Thoracic aorta (tissue), 2 donors: ENCODE measurements at regions not wholly inside any gene's neighbourhood (a gene's known extent, or its start where the extent isn't known, plus 50 kb on each side); places are given as distances from the start of the nearest gene placed in this dataset.

Source experiments
- ATAC-seq: fragments of 150-250 bp; one replicate; pipeline ENCODE4 v1.8.0; 2017; ENCODE audit warnings: low read depth; ENCODE audit not compliant: insufficient number of reproducible peaks, low FRiP score
- DNase-seq: peaks from one replicate; pipeline ENCODE4 v3.0.0-alpha.2; 2020; ENCODE audit warnings: low spot score
- H3K27ac ChIP-seq, 2 donors: fragments of 200-600 bp; sonication (generic); 1 replicate in 1 of 2; 2 replicates in 1 of 2; pipeline ENCODE4 v1.5.1; 2016; ENCODE audit warnings: mild to moderate bottlenecking in 2 of 2, moderate library complexity in 2 of 2
- H3K27me3 ChIP-seq: fragments of 200-600 bp; sonication (generic); replicated peaks from 2 replicates; pipeline ENCODE4 v1.6.0; 2016; ENCODE audit warnings: mild to moderate bottlenecking; ENCODE audit not compliant: insufficient read depth
- H3K36me3 ChIP-seq: fragments of 200-600 bp; sonication (generic); one replicate; pipeline ENCODE4 v1.5.1; 2016
- H3K4me1 ChIP-seq, 2 donors: fragments of 200-600 bp; sonication (generic); 1 replicate in 1 of 2; 2 replicates in 1 of 2; pipeline versions ENCODE4 v1.5.1 to v1.6.0; 2016; ENCODE audit warnings: low read depth in 2 of 2, mild to moderate bottlenecking in 1 of 2; ENCODE audit not compliant: control insufficient read depth in 1 of 2
- H3K4me3 ChIP-seq: fragments of 200-600 bp; sonication (generic); 2 replicates; pipeline ENCODE4 v1.5.1; 2016; ENCODE audit warnings: mild to moderate bottlenecking
- H3K9me3 ChIP-seq: fragments of 200-600 bp; sonication (generic); 2 replicates; pipeline ENCODE4 v1.5.1; 2016
- TF ChIP-seq, protein P1 (sequence below): fragments of 200-600 bp; sonication (generic); IDR thresholded peaks from one replicate; pipeline ENCODE4 v1.5.1; 2019; ENCODE audit warnings: antibody characterized with exemption

DNA sequence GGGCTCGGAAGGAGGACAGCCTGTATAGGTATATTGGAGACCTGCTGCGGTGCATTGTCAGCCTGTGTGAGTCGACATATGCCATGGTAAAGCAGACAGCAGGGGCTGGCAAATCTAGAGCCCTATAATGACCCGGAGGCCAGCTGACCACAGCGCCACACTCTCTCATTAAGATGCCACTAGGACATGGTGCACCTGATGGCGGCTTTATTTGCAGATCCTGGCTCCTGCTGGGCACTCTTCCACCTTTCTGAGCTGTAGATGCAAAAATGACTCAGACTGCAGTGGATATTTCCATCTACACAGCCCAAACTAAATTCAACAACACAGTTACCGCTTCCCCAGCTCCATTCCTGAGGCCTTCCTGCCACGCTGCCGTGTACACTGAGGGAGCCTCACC lies 389.9 kb downstream of the TNS1 start:
- no peaks in the 10 kb centered on the region for H3K36me3 ChIP-seq
- no peaks in the 10 kb centered on the region for H3K27me3 ChIP-seq
- ATAC-seq (no peak), DNase-seq (no peak)
- no peak overlapping the region for H3K27ac ChIP-seq
- H3K9me3 ChIP-seq, result no peaks in the 10 kb centered on the region
- TF ChIP-seq, protein P1, sequence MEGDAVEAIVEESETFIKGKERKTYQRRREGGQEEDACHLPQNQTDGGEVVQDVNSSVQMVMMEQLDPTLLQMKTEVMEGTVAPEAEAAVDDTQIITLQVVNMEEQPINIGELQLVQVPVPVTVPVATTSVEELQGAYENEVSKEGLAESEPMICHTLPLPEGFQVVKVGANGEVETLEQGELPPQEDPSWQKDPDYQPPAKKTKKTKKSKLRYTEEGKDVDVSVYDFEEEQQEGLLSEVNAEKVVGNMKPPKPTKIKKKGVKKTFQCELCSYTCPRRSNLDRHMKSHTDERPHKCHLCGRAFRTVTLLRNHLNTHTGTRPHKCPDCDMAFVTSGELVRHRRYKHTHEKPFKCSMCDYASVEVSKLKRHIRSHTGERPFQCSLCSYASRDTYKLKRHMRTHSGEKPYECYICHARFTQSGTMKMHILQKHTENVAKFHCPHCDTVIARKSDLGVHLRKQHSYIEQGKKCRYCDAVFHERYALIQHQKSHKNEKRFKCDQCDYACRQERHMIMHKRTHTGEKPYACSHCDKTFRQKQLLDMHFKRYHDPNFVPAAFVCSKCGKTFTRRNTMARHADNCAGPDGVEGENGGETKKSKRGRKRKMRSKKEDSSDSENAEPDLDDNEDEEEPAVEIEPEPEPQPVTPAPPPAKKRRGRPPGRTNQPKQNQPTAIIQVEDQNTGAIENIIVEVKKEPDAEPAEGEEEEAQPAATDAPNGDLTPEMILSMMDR, result no peak
- no peaks in the 10 kb centered on the region for H3K4me1 ChIP-seq
- no peak overlapping the region for H3K4me3 ChIP-seq

DNA sequence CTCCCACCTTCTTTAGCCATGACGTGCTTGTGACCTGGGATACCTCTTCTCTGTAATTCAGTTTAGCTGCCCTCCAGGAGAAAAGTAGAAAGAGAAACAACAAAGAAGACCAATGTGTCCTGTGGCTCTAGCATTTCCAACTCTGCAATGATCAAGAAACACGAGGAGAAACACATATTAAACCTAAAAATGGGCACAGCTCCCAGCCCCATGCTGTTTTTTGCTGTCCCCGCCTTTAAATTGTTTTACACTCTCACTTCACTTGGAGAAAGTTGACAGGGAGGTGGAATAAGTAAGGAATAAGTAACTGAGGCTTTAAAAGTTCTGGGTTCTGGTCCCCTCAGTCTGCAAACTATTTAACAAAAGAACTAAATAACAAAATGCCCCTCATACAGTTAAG lies 390.6 kb downstream of the TNS1 start:
- no peaks in the 10 kb centered on the region for H3K9me3 ChIP-seq
- no peaks in the 10 kb centered on the region for H3K27me3 ChIP-seq
- no peaks in the 10 kb centered on the region for H3K4me1 ChIP-seq
- TF ChIP-seq, protein P1, result no peak
- H3K27ac ChIP-seq, result no peak overlapping the region
- H3K4me3 ChIP-seq, result no peak overlapping the region
- no peaks in the 10 kb centered on the region for H3K36me3 ChIP-seq
- ATAC-seq (no peak), DNase-seq (no peak)

DNA sequence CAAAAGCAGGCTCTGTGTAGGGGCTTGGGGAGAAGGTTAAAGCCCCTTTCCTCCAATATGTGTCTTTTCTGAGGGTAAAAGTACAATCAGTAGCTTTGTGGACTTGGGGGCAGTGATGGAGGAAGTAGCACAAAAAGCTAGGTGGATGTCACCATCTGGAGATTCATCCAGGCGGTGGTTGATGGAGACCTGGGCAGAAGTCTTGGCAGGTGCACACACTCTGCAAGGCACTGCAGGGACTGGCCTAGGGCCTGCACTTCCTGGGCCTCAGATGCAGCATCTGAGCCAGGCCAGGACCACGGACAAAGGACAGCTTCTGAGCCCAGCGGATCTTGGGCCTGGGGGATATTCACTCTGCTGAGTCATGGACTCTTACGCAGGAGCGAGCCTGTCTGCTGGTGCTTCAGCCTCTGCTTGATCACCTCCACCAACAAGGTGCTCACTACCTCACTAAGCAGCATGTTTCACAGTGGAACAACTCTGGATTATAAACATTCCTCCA lies 391.1 kb downstream of the TNS1 start:
- TF ChIP-seq, protein P1, result no peak
- Histone ChIP-seq H3K4me1 (no peaks in the 10 kb centered on the region), H3K36me3 (no peaks in the 10 kb centered on the region), H3K9me3 (no peaks in the 10 kb centered on the region), H3K27me3 (no peaks in the 10 kb centered on the region), H3K4me3 (no peak overlapping the region), H3K27ac (no peak overlapping the region)
- no peak for ATAC-seq
- no peak for DNase-seq

DNA sequence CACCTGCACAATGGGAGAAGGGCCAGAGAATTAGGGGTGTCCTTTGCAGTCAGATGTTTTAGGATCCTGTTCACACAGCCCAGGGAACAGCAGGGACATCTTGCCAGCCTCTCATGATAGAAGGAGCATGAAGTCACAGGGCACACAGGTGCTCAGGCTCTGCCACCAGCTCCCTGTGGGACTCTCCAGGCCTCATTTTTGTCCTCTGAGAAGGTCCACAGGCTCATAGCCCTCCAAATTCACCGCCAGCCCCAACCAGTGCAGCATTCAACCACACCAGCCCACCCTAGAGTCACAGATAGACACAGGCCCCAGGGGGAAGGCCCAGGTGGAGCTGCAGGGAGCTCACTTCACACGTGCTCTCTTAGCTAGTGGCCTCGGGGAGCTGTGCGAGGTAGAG lies 391.7 kb downstream of the TNS1 start:
- Histone ChIP-seq H3K27me3 (no peaks in the 10 kb centered on the region), H3K36me3 (no peaks in the 10 kb centered on the region), H3K9me3 (no peaks in the 10 kb centered on the region), H3K27ac (no peak overlapping the region), H3K4me3 (no peak overlapping the region), H3K4me1 (no peaks in the 10 kb centered on the region)
- TF ChIP-seq, protein P1, result no peak
- DNase-seq, result no peak
- ATAC-seq, result no peak

DNA sequence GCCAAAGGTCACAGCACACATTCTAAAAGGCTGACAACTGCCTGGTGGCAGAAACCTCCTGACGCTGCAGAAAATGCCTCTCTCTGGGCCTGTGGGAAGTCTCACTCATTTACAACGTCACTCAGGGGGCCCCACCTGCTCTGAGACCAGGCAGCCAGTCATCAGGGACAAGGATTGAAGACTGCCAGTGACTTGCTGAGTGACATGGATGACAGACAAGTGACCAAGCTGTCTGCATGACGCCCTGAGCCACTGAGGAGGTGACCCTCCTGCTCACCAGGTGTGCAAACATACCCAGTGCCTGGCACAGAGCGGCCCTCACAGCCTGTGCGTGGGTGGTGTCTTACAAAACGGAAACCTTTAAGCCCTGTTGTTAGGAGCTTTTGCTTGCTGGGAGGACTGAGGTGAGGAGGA lies 392.4 kb downstream of the TNS1 start:
- Histone ChIP-seq H3K4me3 (no peak overlapping the region), H3K27ac (no peak overlapping the region), H3K9me3 (no peaks in the 10 kb centered on the region), H3K27me3 (no peaks in the 10 kb centered on the region), H3K4me1 (no peaks in the 10 kb centered on the region), H3K36me3 (no peaks in the 10 kb centered on the region)
- ATAC-seq (no peak), DNase-seq (no peak)
- TF ChIP-seq, protein P1, result no peak
